Right ventricle myocardium inferior (tissue), 1 donor: ENCODE measurements at regions not wholly inside any gene's neighbourhood (a gene's known extent, or its start where the extent isn't known, plus 50 kb on each side); places are given as distances from the start of the nearest gene placed in this dataset.
"Not testable (repeated sequence)": the region's sequence is repeated elsewhere in the genome, so short reads cannot be mapped to it uniquely, and the experiment has no call there.

Source experiments
- ATAC-seq: fragments of 200-7000 bp; cut with Tn5 transposase; one replicate; pipeline ENCODE4 v1.9.1; 2020; ENCODE audit warnings: mild to moderate bottlenecking, moderate library complexity
- DNase-seq: peaks from one replicate; pipeline ENCODE4 v3.0.0; 2021; ENCODE audit errors: missing footprints
- intact Hi-C: fragments of 100-400 bp; cut with DNase I; formaldehyde crosslinking; loops from one replicate; pipeline ENCODE4 v1.11.0; 2022
- donor health status: DM: no; HTN: yes; CAD: no; lungs with severe emphysema.

DNA sequence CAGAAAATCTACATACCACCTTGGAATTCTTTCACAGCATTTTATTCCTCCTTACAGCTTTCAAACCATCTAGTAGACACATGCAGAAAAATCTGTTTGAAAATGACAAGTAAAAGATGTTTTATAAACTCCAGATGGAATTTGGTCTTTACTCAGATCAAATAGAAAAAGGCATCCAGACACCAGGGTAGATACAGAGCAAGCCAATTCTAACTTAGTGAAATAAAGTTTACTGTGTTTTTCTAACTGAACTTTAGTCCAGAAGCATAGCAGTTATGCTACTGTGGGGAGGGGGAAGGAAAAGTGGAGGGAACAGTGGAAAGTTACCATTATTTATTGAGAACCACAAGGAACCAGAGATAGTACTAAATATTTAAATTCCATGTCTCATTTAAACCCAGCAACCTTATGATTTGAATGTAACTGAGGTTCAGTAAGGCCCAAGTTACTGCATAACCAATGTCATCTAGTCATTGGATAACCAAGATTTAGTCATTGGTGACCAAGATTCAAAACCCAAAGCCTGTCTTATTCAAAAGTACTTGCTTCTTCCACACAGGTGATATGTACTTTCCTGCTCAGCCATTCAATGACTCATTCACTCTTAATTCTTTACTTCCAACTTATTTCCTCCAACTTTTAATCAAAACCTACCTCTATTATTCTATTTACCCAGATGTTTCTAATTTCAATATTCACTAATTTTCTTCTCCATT is 57.7 kb downstream of the RAD51AP2 start:
- no peak for ATAC-seq
- DNase-seq: no peak
- intact Hi-C loops: no loop called here

DNA sequence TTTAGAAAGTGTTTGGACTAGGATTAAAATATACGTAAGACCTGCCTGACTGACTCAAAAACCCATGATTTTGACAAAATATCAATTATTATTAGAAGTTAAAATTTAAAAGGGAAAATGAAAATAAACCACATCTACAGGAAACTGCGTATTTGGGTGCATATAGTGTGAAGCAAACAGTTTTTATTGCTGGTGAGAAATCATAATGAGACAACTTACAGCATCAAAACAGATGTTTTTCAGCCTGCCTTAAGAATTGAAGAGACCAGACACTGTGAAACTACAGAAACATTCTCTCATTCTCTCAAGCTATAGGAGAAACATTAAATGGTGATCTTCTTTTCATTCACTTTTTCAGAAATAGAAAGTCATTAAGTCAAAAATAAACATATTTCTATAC is 62.9 kb downstream of the RAD51AP2 start:
- DNase-seq (no peak), ATAC-seq (no peak)
- intact Hi-C loops: no loop called here

DNA sequence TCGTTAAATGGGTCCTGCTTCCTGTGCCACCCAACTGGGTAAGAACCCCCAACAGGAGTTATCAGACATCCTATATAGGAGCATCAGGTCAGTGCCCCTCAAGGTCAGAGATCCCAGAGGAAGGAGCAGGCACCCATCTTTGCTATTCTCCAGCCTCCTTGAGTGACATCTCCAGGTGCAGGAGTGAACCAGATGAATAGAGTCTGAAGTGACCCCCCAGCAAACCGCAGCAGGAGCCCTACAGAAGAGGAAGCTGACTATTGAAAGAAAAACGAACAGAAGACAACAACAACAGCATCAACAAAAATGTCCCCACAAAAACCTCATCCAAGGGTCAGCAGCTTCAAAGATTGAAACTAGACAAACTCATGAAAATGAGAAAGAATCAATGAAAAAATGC is 72.0 kb downstream of the RAD51AP2 start:
- ATAC-seq, intact Hi-C loops, DNase-seq: not testable (repeated sequence)

- no peak for DNase-seq
- no peak for ATAC-seq
- intact Hi-C loops: no loop called here
These were observed 72.5 kb downstream of the RAD51AP2 start for GRCh38 chr2:17445744-17446143.

DNA sequence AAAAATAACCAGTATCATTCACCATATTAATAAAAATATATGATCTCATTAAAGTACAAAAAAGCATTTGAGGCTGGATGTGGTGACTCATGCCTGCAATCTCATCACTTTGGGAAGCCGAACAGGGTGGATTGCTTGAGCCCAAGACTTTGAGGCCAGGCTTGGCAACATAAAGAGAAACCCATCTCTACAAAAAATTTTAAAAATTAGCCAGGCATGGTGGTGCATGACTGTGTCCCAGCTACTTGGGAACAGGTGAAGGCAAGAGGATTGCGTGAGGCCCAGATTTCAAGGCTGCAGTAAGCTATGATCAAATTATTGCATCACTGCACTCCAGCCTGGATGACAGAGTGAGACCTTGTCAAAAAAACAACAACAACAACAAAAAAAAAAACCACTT is 75.9 kb downstream of the RAD51AP2 start:
- intact Hi-C loops: no loop called here
- ATAC-seq (no peak), DNase-seq (no peak)

- intact Hi-C loops: no loop called here
- DNase-seq: no peak
These were observed 76.5 kb downstream of the RAD51AP2 start for GRCh38 chr2:17441790-17442189.

GRCh38 chr2:17441055-17441771 is 77.0 kb downstream of the RAD51AP2 start:
- intact Hi-C loops: no loop called here
- no peak for ATAC-seq

More at GRCh38 chr2:17441790-17442189, 76.5 kb downstream of the RAD51AP2 start:
- ATAC-seq: no peak

DNA sequence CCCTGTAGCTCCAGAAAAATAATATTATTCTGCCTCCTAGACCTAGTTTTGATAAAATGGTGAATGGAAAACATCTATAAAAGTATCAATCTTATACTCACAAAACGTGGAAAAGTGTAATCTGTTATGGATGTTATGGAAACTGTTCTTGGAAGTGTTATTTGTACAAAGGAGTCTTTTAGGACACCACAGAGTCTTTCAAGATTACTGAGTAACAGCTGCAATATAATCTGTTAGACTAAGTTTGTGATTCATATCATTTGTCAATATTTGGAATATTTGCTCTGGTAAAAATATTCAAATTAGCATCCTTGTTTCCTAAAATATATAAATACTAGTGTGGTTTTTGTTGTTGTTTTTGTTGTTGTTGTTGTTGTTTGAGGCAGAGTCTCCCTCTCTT is 87.9 kb downstream of the RAD51AP2 start:
- ATAC-seq (no peak), DNase-seq (no peak)
- intact Hi-C loops: no loop called here

More at GRCh38 chr2:17441055-17441771, 77.0 kb downstream of the RAD51AP2 start:
- DNase-seq: no peak

- intact Hi-C loops: no loop called here
- no peak for ATAC-seq
These were observed 89.1 kb downstream of the RAD51AP2 start for GRCh38 chr2:17429130-17429529.

DNA sequence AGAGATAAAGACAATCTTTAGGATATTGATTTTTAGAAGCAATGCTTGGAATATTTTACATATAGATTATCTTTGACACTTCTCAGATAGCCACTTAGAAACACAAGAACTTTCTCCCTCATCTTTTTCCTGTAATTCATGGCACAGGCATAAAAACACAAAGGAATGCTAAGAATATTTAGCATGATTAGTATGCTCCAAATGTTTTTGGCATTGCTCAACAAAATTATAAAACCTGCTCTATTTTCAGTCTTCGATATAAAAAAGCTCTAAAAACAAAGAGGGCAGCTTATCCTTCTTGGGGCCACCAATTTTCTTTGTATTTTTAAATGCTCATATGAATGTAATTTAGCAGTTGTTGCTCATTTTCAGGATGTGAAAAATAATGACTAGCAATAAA is 90.8 kb downstream of the RAD51AP2 start:
- ATAC-seq (no peak), DNase-seq (no peak)
- intact Hi-C loops: no loop called here

More at GRCh38 chr2:17429130-17429529, 89.1 kb downstream of the RAD51AP2 start:
- DNase-seq: no peak

- no peak for DNase-seq
- intact Hi-C loops: no loop called here
- no peak for ATAC-seq
These were observed 91.5 kb downstream of the RAD51AP2 start for GRCh38 chr2:17426743-17427142.

DNA sequence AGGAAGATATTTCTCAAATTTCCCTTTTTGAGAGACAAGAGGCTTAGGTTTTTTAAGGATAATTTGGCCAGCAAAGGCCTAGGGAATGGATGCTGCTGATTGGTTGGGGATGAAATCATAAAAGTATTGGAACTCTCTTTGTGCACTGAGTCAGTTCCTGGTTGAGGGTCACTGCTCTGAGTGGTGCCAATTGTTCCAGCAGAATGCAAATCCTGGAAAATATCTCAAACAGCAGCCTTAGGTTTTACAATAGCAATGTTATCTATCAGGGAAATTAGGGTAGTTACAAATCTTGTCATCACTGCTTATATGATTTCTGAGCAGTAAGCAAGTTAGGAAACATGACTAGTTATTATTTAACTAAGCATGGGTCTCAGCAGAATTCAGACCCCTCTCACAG is 96.2 kb downstream of the RAD51AP2 start:
- ATAC-seq (no peak), DNase-seq (no peak)
- intact Hi-C loops: no loop called here

- intact Hi-C loops: no loop called here
- no peak for ATAC-seq
- no peak for DNase-seq
These were observed 101.3 kb downstream of the RAD51AP2 start for GRCh38 chr2:17416884-17417391.

GRCh38 chr2:17413036-17413435 is 105.2 kb downstream of the RAD51AP2 start:
- no peak for ATAC-seq
- intact Hi-C loops: no loop called here
- no peak for DNase-seq

DNA sequence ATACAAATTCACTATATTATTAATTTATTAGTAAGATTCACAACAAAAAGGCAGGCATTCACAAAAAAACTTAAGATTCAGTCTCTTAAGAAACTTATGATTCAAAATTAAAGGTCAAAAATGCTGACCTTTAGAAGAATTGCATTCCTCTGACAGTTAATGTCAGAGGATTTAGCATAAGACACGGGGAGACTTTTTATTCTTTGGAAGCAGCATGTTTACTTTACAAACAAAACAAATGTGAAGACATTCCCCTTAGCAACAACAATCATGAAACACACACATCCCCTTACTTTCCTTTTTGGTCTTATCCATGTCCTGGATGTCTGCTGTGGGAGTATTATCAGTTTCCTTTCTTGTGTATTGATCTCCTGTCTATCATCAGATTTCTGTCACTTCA is 117.1 kb downstream of the RAD51AP2 start:
- DNase-seq (no peak), ATAC-seq (no peak)
- intact Hi-C loops: no loop called here

DNA sequence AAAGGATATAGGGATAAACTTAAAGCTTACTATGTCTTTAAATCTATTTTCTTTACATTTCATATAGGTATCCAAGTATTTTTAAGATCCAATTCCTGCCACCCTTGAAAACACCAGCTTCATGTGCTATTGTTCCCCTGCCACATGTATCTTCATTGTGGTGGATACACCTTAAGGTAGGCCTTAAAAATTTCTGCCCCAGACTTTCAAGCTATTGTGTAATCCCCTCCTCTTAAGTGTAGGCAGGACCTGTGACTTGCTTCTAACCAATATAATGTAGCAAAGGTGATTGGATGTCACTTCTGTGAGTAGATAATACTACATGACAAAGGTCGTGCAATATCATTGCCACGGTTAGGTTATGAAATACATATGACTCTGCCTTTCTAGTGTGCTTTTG is 119.5 kb downstream of the RAD51AP2 start:
- ATAC-seq (no peak), DNase-seq (no peak)
- intact Hi-C loops: no loop called here

- ATAC-seq (no peak), DNase-seq (no peak)
- intact Hi-C loops: no loop called here
These were observed 129.4 kb downstream of the RAD51AP2 start for GRCh38 chr2:17388798-17389197.

DNA sequence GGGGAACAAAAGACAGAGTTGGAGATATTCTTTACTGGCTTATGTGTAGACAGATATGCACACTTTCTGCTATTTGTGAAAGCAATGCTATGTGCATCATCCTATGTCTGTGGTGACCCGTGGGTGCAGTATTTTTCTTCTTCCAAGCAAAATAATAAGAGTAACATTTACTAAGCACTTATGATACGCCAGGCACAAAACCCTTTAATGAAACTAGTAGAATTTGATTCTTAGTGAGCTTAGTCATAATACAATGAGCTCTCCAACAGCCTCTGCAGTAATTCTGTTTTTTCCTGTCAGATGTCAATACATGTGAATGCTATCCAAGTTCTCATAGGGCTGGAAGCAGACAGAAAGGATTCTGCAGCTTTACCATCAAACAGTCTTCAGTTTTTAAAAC is 130.6 kb downstream of the RAD51AP2 start:
- no peak for ATAC-seq
- DNase-seq: no peak
- intact Hi-C loops: no loop called here

DNA sequence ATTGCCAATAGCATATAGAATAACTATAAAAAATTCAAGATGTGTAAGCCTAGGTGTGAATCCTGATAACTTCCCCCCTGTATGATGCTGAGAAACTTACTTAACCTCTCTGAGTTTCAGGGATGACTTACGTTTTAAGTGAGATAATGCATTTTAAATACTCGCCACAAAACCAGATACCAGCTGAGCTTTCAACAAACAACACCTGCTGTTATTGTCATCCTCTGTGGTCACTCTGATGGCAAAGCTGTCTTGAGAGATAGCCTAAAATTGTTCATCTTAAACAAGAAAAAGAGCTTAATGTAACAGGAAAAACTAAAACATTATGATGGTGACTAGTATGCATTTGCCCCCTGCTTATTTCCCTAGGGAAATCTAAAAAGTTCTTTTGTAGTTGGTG is 131.5 kb downstream of the RAD51AP2 start:
- ATAC-seq: no peak
- no peak for DNase-seq

GRCh38 chr2:17380003-17380402 is 138.2 kb downstream of the RAD51AP2 start:
- intact Hi-C loops: no loop called here
- ATAC-seq: no peak
- DNase-seq: no peak

More for the DNA sequence above, 131.5 kb downstream of the RAD51AP2 start:
- intact Hi-C loops: no loop called here
